T follicular helper cell (primary cell): ENCODE measurements at regions not wholly inside any gene's neighbourhood (a gene's known extent, or its start where the extent isn't known, plus 50 kb on each side); places are given as distances from the start of the nearest gene placed in this dataset.

Experiments
- DNase-seq: peaks from one replicate; pipeline ENCODE4 v3.0.0-alpha.2; 2020; ENCODE audit warnings: low read depth

DNA sequence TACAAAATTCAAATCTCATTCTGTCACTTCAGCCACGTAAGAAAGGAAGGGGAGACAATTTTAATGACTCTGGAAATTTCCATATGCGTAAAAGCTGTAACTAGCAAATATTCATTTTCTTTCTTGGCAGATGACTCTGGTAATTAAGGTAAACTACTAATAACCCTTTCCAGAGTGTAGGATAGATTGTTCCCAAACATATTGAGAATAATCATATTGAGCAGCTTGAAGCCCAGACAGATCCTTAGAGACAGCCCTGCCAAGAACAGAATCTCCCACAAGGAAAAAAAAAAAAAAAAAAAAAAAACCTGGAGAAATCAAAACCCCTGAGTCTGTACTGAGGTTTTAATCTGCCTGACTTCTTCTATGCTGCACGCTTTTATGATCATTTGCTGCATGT is 163.6 kb upstream of the TMPO start:
- DNase-seq, result no peak

DNA sequence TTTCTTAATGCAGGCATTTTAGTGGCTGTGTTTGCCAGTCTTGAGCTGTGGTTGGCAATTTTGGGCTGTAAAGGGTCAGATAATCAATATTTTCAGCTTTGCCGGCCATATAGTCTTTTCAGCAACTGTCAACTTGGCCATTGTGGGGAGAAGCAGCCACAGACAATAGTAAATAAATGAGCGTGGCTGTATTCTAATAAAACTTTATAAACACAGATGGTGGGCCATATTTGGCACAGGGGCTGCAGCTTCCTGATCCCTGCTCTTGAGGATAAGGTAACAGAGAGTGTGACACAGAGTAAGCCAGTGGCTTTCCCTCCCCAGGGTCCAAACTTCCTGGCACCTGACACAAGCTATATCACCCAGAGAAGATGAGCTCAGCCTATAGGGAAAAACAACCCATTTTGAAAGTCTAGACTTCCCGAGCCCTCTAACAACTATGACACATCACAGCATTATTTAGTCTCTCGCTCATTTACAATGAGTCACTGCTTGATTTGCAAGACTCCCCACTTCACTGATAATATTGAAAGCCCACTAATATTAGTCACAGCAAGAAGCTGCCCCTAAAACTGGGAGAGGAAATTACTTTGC is 163.1 kb upstream of the TMPO start:
- DNase-seq, result no peak

DNA sequence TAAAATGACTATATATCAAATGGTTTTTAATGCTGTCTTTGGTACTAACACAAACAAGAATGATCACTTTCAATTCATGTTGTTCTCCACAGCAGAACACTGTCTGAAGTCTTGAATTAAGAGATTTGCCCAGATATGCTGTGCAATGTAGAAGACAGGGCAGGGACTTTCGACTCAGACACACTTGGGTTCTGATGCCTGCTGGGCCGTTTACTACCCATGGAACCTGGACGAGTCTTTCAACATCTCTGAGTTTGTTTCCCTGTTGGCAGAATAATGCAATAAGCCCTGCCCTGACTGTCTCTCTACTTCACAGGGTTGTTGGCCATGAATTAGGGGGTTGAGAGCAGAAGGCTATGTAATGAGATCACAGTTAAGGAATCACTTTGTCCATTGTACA is 162.6 kb upstream of the TMPO start:
- no peak for DNase-seq

DNA sequence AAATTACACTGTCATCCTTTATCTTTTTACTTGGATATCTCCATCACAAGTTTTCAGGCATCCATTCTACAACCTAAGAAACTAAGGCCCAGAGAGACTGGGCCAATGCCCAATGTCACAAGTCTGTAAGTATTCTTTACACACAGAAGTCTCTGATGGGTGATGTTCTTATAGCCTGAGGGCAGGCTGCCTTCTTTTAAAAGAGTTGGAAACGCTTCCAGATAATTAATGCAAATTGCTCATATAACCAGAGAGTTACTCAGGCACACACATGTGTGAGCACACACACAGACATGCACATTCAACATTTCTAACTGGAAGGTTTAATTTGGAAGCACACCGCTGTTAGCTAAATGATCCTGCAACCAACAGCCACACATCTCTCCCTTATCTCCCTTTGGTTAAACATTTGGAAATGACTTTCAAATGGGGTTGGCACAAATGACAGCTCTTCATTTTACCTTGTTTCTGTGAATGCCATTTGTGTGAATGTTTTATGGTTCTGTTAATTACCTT is 160.8 kb upstream of the TMPO start:
- no peak for DNase-seq

DNA sequence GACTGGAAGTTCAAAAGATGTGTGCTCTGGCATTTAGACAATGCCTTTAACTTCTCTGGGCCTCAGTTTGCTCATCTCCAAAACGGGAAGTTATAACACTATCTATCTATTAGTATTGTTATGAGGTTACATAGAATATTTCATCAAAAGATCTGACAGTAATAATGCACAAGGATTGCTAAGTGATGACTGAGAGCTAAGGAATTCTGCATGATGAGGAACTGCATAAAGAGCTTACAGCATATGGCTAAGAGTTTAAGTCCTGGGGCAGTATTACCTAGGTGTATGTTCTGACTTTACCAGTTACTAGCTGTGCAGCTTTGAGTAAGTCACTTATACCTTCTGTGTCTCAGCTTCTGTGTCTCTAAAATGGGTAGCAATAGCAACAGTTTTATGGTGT is 160.1 kb upstream of the TMPO start:
- no peak for DNase-seq

DNA sequence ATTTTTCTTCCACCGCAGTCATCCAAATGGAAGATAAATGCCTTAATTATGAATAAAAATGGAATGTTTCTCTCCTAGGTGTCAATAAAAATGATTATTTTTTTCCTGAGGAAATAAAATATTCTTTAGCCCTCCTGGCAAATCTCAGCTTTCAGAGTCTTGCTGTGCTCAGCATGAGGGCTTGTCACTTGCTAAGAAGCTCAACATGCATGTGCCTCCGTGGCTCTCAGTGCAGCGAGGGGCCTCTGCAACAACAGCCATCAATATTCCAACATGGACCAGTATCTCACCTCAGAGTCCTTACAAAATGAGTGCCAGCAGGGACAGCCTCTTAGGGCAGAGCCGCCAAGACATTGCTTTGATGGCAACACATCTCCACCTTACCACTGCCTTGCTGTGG is 159.5 kb upstream of the TMPO start:
- no peak for DNase-seq

DNA sequence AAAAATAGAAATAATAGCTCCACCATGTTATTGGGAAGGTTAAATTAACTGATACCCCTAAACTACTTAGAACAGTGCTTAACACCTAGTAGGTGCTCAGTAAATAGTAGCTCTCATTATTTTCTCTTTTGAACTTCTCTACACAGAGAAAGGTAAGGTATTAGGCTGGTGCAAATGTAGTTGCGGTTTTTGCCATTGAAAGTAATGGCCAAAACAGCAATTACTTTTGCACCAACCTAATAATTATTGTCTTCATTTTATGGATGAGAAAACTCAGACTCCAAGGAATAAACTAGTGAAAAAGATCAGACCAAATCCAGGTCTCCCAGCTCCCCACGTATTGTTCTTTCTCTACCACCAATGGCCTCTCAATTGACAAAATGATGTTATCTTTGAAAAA is 157.2 kb upstream of the TMPO start:
- DNase-seq, result no peak

DNA sequence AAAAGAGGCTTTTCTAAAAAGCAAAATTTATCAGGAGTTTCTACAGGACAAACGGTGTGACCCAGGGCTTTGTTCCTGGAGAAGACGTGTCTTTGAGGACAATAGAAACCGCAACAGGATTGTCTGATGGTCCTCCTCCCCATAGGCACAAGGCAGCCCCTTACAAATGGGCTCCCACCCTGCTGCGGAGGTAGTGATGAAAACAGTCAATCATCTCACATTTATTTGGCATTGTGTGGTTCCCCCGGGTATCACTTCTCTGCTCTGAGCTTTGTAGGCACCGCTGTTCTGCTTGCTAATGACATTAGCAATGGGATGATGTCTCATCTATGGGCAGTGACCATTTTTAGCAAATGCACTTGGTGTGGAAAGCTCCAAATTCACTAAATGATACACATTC is 155.5 kb upstream of the TMPO start:
- no peak for DNase-seq

DNA sequence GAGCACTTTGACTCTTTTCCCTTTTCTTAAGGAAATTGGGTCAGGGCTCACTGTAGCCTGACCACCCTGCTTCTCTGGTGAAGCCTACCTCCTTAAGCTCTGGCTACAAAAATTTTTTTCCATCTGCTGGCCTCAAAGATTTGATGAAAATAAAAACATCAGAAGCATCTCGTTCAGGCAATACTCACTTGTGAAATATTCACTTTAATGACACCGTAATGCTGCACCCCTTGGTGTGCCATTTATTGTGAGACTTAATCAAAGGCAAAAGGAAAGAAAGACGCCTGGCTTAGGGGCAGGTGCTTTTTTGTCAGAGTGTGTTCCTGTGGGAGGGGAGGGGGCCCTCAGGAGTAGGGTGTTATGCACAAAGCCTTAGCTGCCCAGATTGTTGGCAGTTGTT is 155.0 kb upstream of the TMPO start:
- no peak for DNase-seq

DNA sequence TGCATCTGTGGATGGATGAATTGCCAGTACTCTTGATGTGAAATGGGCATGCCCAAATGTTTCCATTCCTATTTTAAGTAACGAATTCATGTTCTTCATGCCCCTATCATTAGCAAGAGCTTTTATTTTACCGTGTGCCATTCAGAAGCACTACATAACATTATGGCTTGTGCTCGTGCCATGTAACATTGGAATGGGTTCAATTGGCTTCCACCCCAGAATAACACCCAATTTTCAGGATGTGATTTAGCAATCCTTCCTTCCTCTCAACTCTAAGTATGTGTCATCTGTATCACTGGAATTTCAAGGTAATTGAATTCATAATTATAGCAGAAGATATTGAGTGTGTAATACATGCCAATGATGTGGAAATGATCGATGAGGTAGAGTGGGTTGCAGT is 145.8 kb upstream of the TMPO start:
- no peak for DNase-seq

DNA sequence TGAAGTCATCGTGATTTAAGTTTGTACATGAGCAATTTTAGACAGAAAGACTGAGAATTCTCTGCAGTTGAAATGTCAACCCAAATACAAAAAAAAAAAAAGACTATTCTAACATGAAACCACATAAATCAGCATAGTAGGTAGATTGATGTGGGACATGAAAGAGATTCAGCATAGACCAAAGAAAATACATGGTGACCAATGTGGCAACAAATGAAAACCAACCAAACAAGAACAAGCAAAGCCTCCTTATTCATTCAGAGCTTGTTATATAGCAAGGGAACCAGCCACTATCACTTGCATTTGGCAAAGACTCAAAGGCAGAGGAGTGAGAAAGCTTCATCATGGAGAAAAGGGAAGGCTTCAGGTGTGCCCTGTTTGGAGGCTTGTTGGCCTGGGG is 144.4 kb upstream of the TMPO start:
- DNase-seq, result no peak

DNA sequence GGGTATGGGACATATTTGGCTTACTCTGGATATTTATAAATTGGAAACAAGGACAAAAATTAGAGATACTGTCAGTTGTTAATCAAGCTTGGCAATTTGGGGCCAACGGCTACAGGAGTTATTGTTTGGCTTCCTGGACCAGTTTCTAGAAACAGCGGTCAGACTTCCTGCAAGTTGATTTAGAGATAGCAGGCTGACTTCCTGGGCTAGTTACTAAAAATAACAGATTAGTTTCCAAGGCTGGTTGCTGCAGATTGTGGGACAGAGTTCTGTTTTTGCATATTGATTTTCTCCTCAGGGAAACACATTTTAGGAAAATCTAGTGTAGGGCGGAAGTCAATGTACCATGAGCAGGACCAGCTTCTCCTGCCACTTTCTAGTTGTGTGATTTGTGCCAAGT is 144.0 kb upstream of the TMPO start:
- no peak for DNase-seq

DNA sequence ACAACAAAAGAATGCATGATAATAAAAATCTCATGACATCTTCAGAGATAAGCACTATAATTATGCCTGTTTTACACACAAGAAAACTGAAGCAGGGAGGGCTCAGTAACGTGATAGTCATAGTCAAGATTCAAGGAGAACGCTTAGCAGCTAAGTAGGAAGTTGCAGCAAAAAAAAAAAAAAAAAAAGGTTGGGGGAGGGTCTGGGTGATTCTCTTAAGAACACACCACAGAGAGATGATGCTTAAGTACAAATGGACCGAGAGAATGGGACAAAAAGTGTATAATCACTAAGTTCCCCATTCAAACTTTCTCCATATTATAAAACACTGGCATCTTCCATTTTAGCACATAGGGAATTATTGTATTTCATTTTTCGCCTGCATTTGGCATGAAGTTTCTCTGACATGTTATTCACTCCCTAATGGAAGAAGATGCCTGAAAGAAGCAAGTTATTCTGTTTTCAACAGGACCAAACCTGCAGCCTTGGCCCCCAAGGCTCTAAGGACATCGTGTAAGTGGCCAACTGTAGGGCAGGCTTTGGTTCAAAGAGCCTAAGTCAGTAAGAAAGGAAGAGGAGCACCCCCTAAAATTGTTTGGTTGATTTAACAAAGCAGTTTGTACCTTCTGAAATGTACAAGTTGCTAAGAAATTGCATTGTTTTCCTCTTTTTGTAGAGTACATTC is 142.9 kb upstream of the TMPO start:
- no peak for DNase-seq

DNA sequence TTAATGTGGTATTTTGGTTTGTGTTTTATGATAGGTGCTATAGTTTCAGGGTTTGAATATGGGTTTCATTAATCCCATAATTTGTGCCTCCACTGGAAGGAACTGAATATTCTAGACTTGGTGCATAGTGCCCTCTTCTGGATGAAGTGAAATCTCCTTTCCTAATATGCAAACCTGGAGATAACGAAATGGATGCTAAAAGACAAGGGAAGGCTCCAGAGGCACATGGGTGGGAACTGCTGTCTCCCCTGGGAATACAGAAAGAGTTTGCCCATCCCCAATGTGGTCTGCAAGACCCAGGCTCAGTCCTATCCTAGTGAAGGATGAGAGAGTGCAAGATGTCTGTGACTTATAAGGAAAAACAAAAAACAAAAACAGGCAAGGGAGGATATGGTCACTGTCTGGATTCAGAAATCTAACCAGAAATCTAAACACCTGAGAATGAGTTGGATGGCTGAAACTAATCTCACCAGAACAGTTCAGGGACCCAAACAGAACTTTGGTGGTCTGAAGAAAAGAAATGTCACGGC is 142.3 kb upstream of the TMPO start:
- DNase-seq, result no peak

DNA sequence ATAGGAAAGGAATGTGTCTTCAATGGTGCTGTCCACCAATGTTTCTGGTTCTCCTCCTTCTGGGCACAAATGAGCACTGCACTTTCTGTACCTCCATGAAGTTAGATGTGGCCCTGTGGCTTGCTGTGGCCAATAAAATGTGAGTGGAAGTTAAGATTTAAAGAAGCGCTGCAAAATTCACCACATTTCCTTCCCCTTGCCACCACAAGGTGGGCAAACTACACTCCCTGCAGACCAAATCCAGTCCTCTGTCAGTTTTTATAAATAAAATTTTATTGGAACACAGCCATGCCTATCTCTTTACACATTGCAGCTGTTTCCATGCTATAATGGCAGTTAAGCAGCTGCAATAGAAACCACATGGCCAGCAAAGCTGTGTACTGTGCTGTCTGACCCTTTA is 141.4 kb upstream of the TMPO start:
- DNase-seq, result no peak

DNA sequence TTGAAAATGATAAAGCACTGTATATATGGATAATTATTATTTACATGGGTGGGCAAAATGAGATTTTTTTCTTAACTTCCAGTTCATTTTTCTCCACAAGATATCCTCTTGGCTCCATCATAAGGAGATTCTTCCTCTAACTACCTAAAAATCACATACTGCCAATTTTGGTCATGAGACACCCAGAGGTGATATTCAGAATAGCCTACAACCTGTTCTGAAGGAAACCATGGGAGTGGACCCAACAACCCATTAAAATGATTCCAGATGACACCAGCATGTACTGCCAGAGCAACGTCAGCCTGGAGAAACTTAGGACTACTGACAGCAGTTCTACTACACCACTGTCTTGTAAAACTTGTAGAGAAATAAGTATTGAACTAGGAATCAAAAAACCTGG is 136.3 kb upstream of the TMPO start:
- DNase-seq, result no peak

DNA sequence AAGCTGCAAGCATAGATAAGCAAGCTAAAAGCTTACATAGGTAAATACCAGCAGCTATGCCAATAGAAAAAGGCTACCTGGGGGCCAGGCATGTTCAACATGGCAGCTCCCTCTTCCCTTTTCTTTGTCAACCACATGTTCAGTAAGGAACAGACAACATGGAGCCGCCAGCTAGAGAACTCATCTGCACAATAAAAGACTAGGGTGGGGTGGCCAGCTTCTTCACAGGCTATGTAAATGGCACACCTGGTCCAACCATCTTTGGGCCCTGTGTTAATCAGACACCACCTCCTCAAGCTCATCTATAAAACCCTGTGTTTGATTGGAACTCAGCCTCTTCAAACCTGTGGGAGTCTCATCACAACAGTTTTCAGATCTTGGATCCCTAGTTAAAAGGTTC is 129.7 kb upstream of the TMPO start:
- DNase-seq, result no peak

DNA sequence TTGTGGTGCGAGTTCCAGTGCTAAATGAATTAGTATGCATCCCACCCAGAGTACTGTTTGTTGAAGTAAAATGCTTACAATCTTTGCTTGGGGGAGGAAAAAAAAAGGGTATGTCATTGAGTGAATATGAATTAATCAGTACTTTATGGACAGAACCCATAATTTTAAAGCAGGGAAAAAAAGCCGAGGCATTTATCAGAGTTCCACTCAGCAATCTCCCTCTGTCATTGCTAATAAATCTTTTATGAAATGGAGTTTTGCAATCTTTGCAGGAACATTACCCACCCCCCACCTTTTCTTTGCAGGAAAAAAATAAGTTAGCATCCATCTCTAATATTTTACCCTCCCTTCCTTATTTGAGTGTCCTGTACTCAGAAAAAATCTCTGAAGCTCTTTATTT is 127.9 kb upstream of the TMPO start:
- DNase-seq, result no peak

DNA sequence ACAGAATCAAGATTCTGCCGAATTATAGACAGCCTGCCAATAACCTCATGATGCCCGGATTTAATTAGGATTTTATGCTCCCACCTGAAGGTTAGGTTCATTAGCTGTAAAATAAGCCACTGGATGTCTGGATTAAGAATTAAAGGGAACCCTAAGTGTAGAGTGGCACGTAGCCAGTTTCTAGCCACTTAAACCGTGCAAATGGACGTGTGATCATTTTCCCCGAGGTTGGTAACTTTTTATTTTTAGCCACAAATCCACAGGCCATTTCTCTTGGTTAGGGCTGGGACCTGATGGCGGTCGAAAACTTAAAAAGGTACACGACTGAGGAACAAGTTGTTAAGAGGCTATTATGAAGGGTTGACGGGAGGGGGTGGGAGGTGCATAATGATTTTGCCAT is 127.3 kb upstream of the TMPO start:
- no peak for DNase-seq

DNA sequence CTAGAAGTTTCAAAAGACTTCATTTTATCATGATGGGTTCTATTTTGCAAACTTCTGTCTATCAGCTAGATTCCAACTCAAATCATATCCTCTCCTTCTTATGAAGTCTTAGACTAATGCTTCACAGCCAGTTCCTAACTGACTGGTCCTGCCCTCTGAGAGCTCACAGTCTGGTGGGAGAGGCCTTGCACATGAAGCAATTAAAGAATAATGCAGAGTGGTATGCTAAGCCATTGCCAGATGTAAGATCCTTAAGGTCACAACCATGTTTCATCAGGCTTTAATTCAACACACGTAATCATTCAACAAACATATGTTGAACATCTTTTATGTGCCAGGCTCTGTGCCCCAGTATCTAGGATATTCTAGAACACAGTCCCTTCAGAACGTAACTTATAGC is 125.8 kb upstream of the TMPO start:
- no peak for DNase-seq

DNA sequence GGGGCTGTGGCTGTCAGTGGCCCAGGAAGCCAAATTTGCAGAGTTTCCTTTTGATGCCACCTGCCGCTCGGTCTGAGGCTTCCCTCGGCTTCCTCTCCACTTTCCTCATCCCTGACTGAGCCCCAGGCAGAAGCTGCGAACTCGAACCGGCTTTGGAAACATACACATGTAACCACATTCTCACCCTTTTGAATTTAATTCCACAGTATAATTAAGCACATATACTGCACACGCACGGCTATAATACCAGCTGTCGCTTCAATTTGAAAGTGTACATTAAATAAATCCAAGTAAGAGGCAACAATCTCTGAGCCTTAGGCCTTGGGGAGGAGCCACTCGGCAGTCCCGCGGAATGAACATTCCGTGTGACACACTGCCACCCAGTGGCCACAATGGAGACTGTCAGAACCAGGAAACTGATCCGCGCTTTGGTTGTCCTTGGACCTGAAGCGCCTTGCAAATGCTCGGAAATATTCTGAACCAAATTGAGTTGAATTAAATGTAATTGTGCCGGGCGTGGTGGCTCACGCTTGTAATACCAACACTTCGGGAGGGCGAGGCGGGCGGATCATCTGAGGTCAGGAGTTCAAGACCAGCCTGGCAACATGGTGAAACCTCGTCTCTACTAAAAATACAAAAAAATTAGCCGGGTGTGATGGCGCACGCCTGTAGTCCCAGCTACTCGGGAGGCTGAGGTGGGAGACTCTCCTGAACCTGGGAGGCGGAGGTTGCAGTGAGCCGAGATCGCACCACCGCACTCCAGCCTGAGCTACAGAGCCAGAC is 117.9 kb upstream of the TMPO start:
- peak; percentile 70 for DNase-seq

DNA sequence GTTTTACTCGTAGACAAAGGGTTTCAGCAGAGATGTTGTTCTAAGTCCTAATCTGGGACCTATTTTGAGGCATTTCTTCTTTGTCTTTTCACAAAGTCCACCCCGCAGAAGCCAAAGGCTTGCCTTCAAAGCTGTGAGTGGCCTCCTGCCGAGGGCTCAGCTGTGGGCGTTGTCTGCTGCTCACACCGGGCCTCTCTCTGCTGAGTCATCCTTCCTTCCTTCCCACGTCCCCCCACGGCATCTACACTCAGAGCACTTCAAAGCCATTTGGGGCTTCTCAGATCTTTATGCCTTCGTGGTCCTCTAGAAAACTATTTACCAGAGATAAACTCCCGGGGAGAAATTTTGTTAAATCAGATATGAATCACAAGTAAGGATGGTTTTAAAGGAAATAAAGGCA is 115.9 kb upstream of the TMPO start:
- DNase-seq, result peak; percentile 19

DNA sequence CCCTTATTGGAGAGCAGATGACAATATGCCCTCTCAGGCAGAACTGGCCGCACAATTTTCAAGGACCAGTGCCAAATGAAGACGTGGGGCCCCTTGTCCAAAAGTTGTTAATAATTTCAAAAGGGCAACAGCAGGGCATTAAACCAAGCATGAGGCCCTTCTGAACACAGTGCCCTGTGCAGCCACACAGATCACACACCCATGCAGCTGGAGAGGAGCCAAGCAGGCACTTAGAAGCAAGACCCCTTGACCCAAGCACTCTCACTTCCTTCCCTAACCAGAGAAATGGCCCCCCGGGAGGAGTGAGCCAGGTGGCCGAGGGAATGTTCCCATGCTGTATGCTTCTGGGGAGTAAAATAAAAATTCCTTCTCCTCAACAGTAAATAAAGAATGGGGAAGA is 114.0 kb upstream of the TMPO start:
- no peak for DNase-seq
